HG03139 (cell line): ENCODE measurements at regions not wholly inside any gene's neighbourhood (a gene's known extent, or its start where the extent isn't known, plus 50 kb on each side); places are given as distances from the start of the nearest gene placed in this dataset.

Source experiments
- ATAC-seq: cut with Tn5 transposase; IDR thresholded peaks from one replicate; pipeline ENCODE4 v1.9.1; 2021; ENCODE audit not compliant: unreplicated experiment

DNA sequence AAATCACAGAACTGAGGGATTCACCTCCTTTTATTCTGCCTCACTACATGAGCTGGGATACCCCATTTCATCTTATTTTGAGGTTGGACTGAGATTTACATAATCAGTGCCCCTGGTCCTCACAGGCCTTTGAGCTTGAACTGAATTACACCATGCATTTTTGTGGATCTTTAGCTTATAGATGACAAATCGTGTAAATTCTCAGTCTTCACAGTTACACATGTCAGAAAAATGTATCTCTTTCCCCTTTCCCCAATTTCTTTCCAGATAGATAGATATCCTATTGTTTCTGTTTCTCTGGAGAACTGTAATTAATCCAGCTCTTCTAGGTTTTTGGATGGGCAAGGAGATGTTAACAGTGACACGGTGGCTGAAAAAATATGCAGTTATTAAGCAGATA is 1778.9 kb upstream of the SEL1L start:
- no peak for ATAC-seq

DNA sequence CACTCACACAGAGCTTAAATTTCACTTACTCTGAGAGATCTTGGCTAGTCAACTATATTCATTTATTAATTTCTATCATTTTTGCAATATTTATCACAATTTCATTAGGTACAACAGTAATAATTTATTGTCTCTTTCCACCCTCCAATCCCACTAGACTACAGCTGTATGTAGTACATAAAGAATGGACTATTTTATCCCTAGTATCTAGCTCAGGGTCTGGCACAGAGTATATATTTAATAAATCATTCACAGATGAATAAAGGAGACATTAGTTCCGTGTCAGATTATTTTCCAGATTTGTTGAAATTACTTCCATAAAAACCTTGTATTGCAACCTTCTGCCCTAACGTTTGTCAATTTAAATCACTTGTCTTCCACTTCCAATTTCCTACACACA is 1781.1 kb upstream of the SEL1L start:
- no peak for ATAC-seq

GRCh38 chr14:83316356-83316755 is 1782.7 kb upstream of the SEL1L start:
- ATAC-seq, result no peak

DNA sequence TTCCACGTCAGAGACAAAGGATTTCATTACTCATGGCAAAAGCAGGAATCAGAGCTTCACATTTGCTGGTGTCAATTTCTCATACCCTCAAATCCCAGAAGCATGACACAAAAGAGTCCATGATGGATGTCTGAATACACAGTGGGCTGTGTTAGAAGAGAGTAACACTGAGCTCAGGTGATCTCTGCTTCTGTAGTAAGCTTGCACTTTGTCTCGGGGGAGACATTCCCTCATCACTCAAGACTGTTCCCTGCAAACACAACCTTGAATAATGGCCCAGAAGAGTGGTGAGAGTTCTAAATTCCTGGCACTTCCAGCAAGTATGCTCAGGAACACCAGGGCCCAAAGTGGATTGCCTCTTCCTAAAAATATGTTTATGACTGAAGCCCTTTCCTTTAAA is 1787.2 kb upstream of the SEL1L start:
- no peak for ATAC-seq

DNA sequence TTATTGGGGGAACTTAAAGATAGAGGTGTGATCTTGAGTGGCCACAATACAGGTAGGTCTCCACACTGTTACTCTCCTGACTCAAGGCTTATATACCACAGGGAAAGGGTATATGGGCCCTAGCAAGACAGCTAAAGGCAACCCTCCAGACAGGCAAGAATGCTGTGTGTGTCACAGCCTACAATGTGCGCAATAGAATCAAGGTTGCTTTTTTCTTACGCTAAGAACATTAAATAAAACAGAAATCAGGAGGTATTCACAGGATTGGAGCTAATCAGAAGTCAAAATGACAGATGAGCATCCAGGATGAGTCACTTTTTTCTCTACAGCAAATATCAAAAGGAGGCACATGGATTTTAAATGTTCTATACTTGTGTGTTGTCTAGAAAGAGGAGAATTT is 1797.9 kb upstream of the SEL1L start:
- ATAC-seq, result no peak

GRCh38 chr14:83342590-83342989 is 1808.9 kb upstream of the SEL1L start:
- no peak for ATAC-seq

GRCh38 chr14:83347874-83348273 is 1814.2 kb upstream of the SEL1L start:
- ATAC-seq, result no peak

DNA sequence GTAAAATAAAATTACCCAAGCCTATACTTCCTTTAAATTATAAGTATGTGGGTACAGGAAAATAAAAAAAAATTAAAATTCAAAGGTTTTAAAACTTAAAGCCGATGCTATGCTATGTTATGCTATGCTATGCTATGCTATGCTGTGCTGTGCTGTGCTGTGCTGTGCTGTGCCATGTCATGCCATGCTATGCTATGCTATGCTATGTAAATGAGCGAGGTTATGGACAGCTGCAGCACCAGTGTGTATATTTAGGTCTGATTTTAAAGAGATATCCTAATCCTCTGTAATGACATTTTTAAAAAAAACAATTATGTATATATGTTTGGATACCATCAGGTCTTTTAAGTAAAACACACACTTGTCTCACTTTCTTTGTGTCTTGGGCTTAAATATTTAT is 1822.0 kb upstream of the SEL1L start:
- ATAC-seq, result no peak

GRCh38 chr14:83356080-83356479 is 1822.4 kb upstream of the SEL1L start:
- ATAC-seq, result no peak

GRCh38 chr14:83372271-83372670 is 1838.6 kb upstream of the SEL1L start:
- no peak for ATAC-seq

DNA sequence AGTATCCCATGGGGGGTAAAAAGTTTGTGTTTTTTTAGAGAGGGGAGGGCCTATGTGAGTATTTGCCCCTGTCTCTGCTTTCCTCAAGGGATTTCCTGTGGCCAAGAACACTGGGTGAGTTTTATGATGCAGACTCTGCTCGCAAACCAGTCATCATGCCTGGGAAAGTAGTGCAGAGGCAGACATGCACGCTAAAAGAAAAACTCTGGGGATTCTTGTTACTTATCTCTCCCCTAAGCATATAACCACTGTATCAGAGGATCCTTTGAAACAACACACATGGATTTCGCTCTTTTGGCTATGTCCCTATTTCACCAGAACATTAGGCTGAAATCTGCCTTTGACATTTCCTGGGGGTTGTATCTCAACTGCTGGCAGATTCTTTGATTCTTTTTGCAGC is 1845.8 kb upstream of the SEL1L start:
- ATAC-seq, result no peak

DNA sequence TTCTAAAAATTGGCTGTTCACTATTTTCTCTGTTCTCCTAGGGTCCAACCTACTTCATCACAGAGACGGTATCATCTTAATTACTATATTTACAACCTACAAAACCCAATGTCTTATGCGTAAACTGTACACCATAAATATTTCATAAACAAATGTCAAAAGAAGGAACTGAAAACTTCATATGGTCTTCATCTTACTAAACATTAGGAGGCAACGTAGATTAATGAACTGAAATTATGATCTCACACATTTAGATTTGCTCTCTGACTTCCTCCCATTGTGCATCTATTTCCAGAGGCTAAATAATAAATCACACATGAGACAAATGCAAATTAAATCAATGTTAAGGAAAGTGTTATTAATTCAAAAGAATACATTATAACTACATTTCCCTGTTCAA is 1850.6 kb upstream of the SEL1L start:
- ATAC-seq, result no peak

DNA sequence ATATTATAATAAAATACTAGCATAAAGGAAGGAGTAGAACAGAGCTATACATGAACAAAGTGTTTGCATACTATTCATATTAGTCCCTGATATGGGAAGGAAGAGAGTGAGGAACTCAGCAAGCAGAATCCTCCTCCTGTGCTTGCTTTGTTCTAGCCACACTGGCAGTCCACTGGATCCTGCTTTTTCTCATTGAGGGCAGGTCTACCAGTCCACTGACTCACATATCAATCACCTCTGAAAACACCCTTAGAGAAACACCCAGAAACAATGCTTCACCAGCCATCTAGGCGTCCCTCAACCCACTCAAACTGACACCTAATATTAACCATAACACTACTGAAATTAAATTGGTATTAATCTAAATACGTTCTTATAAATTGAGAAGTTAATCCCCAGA is 1861.7 kb upstream of the SEL1L start:
- ATAC-seq, result no peak

- ATAC-seq, result no peak
Measured at GRCh38 chr14:83416476-83416875, 1882.8 kb upstream of the SEL1L start.

- no peak for ATAC-seq
Measured at GRCh38 chr14:83419420-83419819, 1885.8 kb upstream of the SEL1L start.

DNA sequence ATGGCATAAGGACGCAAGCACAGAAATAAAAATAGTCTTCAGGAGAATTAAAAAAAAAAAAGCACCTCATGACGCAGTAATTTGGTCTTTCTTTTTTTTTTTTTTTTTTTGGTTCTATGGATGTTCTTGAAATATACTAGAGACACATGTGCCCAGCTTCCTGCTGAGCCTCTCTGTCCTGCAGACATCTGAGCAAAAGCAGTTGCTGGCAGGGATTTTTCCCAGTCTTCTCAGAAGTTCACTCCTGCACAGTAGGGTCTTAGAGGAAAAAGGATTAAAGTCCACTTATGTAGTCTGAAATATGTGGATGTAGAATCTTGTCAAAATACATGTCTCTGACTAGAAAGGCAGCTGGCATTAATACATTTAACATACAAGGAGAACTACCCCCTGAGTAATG is 1888.1 kb upstream of the SEL1L start:
- ATAC-seq, result no peak

DNA sequence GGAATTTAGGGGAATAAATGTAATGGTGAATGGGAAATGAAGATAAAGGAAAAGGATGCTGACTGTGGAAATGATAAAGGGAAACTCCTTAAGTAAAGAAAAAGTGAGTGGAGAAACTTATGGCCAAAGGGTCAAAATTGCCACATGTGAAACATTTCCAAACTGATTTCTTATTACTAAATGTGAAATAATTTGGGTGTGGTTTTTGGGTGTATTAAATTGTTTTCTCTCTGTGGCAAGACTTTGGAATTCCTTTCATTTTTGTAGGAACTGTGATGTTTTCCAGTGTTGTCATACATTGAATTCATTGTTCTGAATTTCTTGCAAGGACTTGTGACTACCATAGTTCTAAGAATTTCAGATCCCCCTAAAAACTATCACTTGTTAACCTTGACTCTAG is 1891.5 kb upstream of the SEL1L start:
- ATAC-seq, result no peak

- no peak for ATAC-seq
Measured at GRCh38 chr14:83425706-83426105, 1892.1 kb upstream of the SEL1L start.

DNA sequence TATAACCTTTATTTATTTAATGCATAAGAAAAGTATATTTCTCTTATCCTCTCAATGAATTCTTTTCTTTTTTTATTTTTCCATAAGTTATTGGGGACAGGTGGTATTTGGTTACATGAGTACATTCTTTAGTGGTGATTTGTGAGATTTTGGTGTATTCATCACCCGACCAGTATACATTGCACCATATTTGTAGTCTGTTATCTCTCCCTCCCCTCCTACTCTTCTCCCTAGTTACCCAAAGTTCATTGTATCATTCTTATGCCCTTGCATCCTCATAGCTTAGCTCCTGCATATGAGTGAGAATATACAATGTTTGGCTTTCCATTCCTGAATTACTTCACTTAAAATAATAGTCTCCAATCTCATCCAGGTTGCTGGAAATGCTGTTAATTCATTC is 1900.0 kb upstream of the SEL1L start:
- no peak for ATAC-seq

DNA sequence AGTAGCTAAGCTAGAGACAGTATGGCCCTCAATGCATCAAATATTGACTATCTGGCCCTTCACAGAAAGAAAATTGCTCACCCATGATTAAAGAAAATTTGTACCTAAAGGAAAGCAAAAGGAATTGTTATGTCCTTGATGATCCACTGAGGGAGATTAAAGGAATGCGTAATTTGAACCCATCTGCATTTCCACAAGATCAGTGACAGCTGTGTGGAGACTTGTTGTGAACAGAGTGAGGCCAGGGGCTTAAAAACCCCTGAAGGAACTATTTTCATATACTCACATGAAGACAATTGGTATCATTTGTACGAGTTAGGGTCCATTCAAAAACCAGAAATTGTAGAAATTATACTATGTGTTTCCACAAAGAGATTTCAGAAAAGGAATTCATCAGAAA is 1908.1 kb upstream of the SEL1L start:
- ATAC-seq, result no peak

DNA sequence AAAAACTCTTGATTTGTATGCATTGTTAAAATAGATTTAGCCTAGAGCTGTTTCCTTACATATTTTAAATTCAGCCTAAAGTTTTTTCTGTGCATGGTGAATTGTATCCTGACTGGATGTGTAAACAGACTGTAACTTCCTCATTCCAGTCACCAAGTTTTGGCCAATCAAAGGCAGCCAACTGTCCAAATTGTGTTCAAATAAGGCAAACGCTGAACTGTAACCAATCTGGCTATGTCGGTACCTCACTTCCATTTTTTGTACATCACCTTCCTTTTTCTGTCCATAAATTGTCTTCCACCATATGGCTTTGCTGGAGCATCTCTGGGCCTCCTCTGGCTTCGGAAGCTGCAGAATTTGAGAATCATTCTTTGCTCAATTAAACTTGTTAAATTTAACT is 1921.9 kb upstream of the SEL1L start:
- no peak for ATAC-seq

DNA sequence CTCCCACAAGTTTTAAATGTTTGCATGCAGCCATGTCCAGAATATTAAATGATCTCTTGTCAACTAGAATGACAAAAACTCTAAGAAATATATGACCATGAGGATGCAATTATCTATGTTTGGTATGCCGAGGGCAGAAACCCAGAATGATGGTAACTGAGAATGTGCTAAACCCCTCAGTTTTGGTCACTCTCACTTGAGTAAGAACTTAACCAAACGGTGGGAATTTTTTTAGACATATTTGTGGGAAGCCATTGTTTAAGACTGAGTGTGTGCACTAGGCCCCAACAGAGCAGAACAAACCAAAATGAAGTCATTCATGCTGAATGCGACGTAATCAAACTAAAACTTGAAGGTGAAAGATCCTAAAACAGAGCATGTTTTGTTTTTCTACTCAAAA is 1927.9 kb upstream of the SEL1L start:
- ATAC-seq, result no peak

DNA sequence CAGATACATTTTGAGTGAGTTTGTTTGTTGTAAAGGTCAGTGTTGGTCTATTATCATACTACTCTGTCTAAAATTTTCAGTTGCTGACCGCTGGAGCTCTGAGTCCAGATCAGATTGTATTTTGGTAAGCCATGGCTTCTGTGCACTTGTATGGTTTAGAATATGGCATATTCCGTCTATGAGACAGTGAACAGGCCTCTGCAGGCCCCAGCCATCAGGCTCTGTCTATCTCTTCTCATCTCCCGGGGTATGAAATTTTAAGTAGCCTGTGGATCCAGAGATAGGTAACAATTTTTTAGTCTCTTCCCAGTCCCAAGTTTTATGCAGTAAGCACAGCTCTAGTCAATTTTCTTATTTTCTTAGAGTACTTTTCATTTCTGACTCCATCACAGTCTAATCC is 1929.1 kb upstream of the SEL1L start:
- ATAC-seq, result no peak

DNA sequence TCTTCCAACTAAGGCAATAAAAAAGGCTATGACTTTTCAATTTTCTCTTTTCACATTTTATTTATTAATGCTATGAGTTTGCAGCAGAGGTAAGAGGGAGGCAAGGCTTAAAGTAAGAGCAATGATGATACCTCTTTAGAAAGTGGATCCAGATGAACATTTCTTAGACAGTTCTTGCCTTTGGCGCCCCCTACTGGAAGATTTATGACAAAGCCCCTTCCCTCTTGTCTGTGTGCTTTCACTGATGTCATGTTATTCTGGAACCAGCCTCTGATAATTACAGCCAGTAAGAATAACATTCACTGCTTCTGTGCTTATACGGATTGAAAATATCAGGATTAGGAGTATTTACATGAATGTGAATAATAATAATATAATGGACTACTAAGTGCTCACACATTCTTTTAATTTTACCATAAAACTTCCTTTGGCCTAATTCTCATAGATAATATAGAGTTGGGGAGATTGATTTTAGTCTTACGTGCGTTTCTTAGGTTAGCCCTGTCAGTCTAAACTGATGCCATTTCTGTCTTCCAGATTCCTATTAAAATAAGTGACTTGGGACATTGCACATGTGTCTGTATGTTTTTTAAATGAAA is 1929.9 kb upstream of the SEL1L start:
- ATAC-seq, result no peak
